ENCODE measurements at regions not wholly inside any gene's neighbourhood (a gene's known extent, or its start where the extent isn't known, plus 50 kb on each side); places are given as distances from the start of the nearest gene placed in this dataset.

- no peak overlapping the region for H3K4me3 ChIP-seq (ENCODE audit: low read depth, low read length)
These were observed 122.8 kb downstream of the ADRA2A start for GRCh38 chr10:111199587-111199986.

DNA sequence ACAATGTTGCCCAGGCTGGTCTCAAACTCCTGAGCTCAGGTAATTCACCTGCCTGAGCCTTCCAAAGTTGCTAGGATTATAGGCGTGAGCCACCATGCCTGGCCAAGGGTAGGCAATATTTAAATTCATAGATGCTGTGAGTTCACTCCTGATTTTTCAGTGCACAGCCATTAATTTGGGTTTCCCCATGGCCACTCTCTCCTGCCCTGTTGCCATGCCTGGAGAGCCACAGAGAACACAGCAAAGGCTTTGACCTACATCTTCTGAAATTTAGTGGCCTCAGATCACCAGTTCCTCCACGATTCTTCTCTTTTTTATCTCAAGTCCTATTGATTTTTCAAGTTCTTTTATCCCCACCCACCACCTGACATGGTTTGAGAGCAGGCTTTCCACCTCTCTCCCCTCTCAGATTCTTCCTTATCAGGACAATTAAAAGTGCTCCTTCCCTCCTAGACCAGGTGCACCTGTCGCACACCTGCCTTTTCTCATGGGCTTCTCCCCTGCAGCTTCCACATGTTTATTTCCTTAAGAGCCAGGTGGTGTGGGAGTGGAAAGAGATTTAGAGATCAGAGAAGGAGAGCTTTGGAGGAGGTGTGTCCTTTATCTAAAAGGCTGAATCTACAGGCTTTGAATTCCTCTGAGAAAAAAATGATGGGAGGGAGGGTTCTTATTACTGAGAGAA, 123.8 kb downstream of the ADRA2A start:
- no peak for TF ChIP-seq CTCF (IDR thresholded peaks at IDR 0.05; ENCODE audit: insufficient read depth, low read depth, low read length, missing control alignments)
- DNase-seq (ENCODE audit: low read depth) = no peak
- H3K4me3 ChIP-seq (ENCODE audit: low read depth, low read length) = no peak overlapping the region

More at GRCh38 chr10:111199587-111199986, 122.8 kb downstream of the ADRA2A start:
- DNase-seq (ENCODE audit: low read depth) = no peak
- TF ChIP-seq CTCF (IDR thresholded peaks at IDR 0.05; ENCODE audit: insufficient read depth, low read depth, low read length, missing control alignments) = no peak

GRCh38 chr10:111203615-111204014, 126.8 kb downstream of the ADRA2A start:
- TF ChIP-seq CTCF (IDR thresholded peaks at IDR 0.05; ENCODE audit: insufficient read depth, low read depth, low read length, missing control alignments) = no peak
- DNase-seq (ENCODE audit: low read depth) = no peak
- H3K4me3 ChIP-seq (ENCODE audit: low read depth, low read length) = no peak overlapping the region

- TF ChIP-seq CTCF (IDR thresholded peaks at IDR 0.05; ENCODE audit: insufficient read depth, low read depth, low read length, missing control alignments) = no peak
- no peak overlapping the region for H3K4me3 ChIP-seq (ENCODE audit: low read depth, low read length)
- DNase-seq (ENCODE audit: low read depth) = no peak
These were observed 128.0 kb downstream of the ADRA2A start for GRCh38 chr10:111204838-111205237.

DNA sequence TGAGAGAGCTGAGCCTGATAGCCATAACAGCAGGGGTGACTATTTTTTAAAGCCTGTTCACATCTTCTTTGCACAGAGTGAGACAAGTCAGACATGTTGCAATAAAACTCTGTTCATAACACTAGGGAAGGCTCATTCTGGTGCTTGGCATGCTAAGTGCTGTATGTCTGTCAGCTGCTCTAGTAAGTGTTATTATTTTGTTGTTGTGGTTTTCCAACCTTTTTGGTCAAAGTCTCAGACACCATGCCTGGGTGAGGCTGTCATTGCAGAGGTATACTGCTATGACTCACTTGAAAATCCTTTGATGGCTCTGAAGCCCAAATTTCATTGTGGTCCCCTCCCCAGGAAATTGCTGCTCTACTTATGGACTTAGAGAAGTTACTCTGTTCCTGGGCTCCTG, 129.7 kb downstream of the ADRA2A start:
- no peak for DNase-seq (ENCODE audit: low read depth)
- no peak overlapping the region for H3K4me3 ChIP-seq (ENCODE audit: low read depth, low read length)
- no peak for TF ChIP-seq CTCF (IDR thresholded peaks at IDR 0.05; ENCODE audit: insufficient read depth, low read depth, low read length, missing control alignments)

- peak; percentile 46 for TF ChIP-seq CTCF (IDR thresholded peaks at IDR 0.05; ENCODE audit: insufficient read depth, low read depth, low read length, missing control alignments)
- peak; percentile 33 for DNase-seq (ENCODE audit: low read depth)
- no peak overlapping the region for H3K4me3 ChIP-seq (ENCODE audit: low read depth, low read length)
These were observed 130.7 kb downstream of the ADRA2A start for GRCh38 chr10:111207500-111207899.

DNA sequence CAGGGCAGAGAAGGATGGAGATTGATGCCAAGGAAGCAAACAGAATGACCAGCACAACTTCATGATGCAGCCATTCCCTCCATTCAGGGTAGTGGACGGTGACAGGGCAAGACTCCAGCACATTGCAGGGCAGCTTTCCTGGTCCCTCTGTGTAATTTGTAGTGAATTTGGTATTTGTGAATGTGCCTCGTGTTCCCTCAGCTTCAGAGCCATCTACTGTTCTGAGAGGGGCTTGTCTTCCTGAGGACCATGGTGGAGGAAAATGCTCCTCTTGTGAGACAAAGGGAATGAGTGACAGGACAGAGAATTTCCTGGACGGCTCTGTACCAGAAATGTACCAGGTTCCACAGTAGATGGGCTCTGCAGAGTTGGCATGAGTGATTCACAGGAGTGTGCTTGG, 132.1 kb downstream of the ADRA2A start:
- H3K4me3 ChIP-seq (ENCODE audit: low read depth, low read length) = no peak overlapping the region
- no peak for DNase-seq (ENCODE audit: low read depth)
- no peak for TF ChIP-seq CTCF (IDR thresholded peaks at IDR 0.05; ENCODE audit: insufficient read depth, low read depth, low read length, missing control alignments)

All from GM12865 (cell line).